ENCODE measurements at regions not wholly inside any gene's neighbourhood (a gene's known extent, or its start where the extent isn't known, plus 50 kb on each side); places are given as distances from the start of the nearest gene placed in this dataset.
A peak's percentile ranks its signal among the peaks of the same experiment; 100 is the strongest.

DNA sequence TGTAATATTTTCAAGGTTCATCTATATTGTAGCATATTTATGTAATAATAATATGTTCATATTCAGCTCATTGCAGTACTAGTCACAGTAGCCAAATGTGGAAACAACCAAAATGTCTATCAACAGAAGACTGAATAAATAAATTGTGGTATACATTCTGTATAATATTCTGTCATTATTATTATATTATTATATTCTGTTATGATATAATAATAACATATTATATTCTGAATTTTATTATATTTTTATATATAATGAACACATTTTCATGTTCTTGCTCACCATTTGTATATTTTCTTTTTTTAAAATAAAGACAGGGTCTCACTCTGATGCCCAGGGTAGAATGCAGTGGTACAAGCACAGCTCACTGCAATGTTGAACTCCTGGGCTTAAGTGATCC is 91.2 kb upstream of the STARD3NL start:
- no peak for DNase-seq

DNA sequence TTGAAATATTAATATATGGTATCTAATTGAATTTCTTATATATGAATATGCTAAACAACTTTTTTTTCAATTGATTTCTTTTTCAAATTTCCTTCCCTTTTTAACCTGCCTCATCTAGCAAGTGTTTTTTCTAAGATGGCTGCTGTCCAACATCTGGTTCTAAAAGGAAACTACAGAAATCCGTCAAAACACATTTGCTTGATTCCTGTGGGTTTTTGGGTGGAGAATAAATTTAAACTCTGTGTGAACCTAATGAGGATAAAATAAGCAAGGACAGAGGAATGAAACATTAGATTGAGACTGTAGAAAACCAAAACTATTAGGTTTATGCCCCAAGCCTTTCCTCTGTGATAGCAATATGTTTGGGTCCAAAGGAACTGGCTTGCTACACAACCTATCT is 75.5 kb upstream of the STARD3NL start:
- DNase-seq = no peak

DNA sequence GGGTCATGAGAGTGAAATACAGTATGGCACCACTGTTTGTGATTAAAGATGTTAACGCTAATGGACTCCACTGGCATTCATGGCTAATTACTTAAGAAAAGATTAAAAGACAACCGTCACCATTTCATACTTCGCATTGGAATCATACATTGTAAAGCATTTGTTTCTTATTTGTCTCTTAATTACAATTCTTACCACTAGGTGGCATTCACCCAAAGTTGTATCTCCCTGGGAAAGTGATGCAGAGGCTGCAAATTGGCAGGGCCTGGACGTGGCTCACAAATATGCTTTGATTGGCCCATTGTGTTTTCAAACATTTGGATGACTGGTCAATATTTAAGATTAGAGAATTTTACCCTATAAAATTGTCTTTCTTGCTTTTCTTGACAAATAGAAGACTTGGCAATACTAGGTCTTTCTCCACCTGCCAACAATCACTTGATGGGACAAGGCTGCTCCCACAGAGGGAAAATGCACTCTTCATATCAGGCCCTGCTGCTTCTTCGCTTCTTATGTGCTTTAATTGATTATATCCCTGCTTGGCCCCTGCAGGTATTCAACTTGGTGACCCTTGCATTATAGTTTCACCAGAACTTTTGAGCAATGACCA is 72.1 kb upstream of the STARD3NL start:
- DNase-seq = peak; percentile 62

DNA sequence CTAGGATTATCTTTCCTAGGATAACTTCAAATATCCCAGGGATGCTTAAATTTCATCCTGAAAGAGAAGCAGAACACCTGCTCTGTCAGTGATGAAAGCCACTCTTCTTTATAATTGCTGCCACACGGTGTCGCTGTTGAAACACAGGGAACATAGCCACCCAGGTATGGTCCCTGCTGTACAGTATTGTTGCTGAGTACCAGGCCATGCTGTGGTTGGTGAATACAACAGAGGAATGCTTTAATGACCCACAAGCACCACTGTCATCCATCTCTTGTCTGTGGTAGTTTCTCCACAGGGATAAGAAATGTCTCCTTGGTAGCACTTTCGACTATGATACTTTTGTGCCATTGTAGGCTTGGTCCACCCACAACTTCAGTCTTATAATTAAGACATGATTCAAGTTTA is 70.6 kb upstream of the STARD3NL start:
- peak; percentile 79 for DNase-seq

DNA sequence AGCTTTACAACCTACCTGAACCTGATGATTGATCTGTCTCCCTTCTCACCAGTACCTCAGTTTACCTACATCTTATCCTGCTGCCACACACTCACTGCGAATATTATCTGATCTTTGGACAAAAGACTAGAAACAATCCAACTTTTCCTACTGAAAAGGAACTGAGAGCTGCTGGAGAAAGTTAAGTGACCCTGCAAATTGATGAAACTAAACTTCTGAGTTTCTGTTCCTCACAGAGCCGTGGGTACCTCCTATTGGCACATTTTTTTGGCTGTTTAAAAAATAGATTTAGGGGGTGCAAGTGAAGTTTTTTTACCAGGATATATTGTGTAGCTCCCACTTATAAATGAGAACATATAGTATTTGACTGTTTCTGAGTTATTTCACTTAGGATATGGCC is 66.0 kb upstream of the STARD3NL start:
- DNase-seq = no peak

DNA sequence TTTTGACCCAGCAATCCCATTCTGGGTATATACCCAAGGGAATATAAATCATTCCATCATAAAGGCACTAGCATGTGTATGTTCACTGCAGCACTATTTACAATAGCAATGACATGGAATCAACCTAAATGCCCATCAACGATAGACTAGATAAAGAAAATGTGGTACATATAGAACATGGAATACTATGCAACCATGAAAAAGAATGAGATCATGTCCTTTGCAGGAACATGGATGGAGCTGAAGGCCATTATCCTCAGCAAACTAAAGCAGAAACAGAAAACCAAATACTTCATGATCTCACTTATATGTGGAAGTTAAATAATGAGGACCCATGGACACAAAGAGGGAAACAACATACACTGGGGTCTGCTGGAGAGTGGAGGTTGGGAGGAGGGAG is 58.0 kb upstream of the STARD3NL start:
- no peak for DNase-seq

DNA sequence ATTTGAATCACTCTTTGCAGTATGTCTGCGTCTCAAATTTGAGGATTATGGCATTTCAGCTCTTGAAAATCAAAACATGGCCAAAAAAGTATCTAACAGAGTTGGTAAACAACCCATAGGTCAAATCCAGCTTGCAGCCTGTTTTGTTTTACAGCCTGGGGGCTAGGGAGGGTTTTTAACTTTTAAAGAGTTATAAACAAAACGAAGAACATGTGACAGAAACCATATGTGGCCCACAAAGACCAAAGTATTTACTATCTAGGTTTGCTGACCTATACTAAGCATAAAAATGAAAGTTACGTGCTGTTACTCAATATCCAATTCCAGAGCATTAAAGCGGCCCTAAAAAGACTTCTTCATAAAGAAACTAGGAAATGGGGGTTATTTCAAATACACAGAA is 55.5 kb upstream of the STARD3NL start:
- no peak for DNase-seq

DNA sequence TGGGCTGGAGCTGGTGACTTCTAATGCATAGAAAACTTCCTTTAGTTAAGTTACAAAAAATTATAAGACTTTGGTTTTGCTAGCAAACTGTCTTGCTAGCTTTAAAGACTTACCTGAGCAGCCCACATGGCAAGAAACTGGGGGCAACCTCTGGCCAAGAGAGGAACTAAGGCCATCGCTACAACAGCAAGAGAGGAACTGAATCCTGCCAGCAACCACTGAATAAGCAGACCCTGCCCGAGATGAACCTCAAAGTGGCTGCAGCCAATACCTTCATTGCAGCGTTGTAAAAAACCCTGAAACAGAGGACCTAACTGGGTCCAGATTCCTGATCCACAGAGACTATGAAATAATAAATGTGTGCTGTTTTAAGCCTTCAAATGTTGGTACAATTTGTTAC is 54.6 kb upstream of the STARD3NL start:
- DNase-seq = no peak

DNA sequence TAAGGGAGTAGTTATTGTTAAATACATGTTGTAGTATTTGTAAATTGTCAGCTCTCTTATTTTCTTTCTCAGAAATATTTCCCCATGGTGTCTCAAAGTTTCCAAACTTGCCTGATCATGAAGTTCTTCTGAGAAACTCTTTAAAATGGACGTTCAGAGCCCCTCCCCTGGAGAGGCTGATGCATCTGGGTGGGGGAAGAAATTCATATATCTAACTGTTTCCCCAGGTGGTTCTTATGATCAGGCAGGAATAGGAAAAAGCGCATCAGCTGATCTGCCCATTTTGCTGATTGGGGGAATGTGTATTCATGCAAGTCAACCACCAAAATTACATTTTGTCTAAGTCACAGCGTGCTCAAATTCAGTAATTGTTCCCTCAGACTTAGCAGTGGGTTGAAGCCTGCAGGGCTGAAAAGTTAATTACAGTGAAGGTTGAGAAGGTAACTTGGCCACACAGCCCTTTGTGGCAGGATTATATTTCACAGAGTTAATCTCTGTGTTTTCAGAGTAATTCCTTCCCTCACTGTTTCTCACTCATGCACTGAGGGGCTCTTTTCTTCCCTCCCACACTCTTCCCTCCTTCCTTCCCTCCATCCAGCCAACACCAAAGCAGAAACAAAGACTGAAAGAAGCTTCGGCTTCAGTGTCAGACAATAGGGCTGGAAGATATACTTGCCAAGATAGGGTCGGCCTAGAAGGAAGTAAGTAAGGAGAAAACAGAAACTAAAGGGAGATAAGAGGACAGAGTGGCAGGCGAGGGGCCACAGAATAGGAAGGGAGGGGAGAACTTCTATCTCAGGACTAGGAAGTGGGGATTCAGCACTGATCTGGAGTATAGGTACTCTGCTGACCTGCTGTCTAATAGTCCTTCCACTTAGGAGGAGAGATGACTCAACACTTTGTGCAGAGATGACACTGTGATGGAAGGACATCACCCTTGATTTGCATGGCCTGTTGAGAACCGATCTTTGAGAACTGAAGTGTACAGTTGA is 50.5 kb upstream of the STARD3NL start:
- no peak for DNase-seq

Data from CD4-positive, alpha-beta T cell treated with Interleukin-17A for 1 hour (primary cell).